IMR-90 (cell line): ENCODE measurements at regions not wholly inside any gene's neighbourhood (a gene's known extent, or its start where the extent isn't known, plus 50 kb on each side); places are given as distances from the start of the nearest gene placed in this dataset.

Experiments
- ATAC-seq: fragments of 200-7000 bp; cut with Tn5 transposase; 2 replicates; pipeline ENCODE4 v1.9.1; 2020; ENCODE audit warnings: low read depth, mild to moderate bottlenecking, moderate library complexity
- BruUV-seq: library from RNA; stranded (reverse); fragments of 400-500 nt; replicated peaks from 2 replicates; lab custom pipeline; 2021; lab: Mats Ljungman, UMichigan
- CTCF ChIA-PET: fragments of 300-600 bp; formaldehyde crosslinking; extraction: SDS; loops from one replicate; lab custom pipeline; 2021; ENCODE audit warnings: antibody characterized with exemption; lab: Yijun Ruan, JAX
- POLR2A ChIA-PET: fragments of 300-600 bp; sonication (Branson Sonifier 250); formaldehyde crosslinking; loops from one replicate; lab custom pipeline; 2022; ENCODE audit warnings: antibody characterized with exemption; ENCODE audit not compliant: unreplicated experiment; lab: Charles Lee
- DNase-seq: peaks from one replicate; pipeline ENCODE4 v3.0.0; 2013
- H2AFZ ChIP-seq: replicated peaks from 2 replicates; pipeline ENCODE3; 2013; ENCODE audit warnings: low read length, mild to moderate bottlenecking; ENCODE audit not compliant: poor library complexity
- H2AK5ac ChIP-seq: 2 replicates; pipeline ENCODE4 v1.6.1; 2013; ENCODE audit warnings: low read depth, low read length, inconsistent platforms
- H2AK9ac ChIP-seq: replicated peaks from 2 replicates; pipeline ENCODE3; 2013; ENCODE audit warnings: mild to moderate bottlenecking, low read depth, low read length, moderate library complexity; ENCODE audit not compliant: poor library complexity
- H2BK120ac ChIP-seq: 2 replicates; pipeline ENCODE4 v1.6.1; 2013; ENCODE audit warnings: low read depth, low read length, inconsistent platforms
- H2BK15ac ChIP-seq: 3 replicates; pipeline ENCODE4 v1.6.1; 2013; ENCODE audit warnings: low read depth, low read length, inconsistent platforms
- H2BK20ac ChIP-seq: 2 replicates; pipeline ENCODE4 v1.6.1; 2013; ENCODE audit warnings: low read depth, mild to moderate bottlenecking, inconsistent platforms, low read length, moderate library complexity
- H2BK5ac ChIP-seq: 2 replicates; pipeline ENCODE4 v1.6.1; 2013; ENCODE audit warnings: mild to moderate bottlenecking, low read depth, low read length, inconsistent platforms; ENCODE audit not compliant: poor library complexity, severe bottlenecking
- H3K14ac ChIP-seq: replicated peaks from 2 replicates; pipeline ENCODE4 v1.6.1; 2013; ENCODE audit warnings: low read depth, low read length, inconsistent platforms
- H3K18ac ChIP-seq: 2 replicates; pipeline ENCODE4 v1.6.1; 2013; ENCODE audit warnings: low read depth, low read length, control low read depth
- H3K23ac ChIP-seq: 2 replicates; pipeline ENCODE4 v1.6.1; 2013; ENCODE audit warnings: low read depth, low read length, inconsistent platforms
- H3K27ac ChIP-seq: 2 replicates; pipeline ENCODE4 v1.5.1; 2013; ENCODE audit warnings: mild to moderate bottlenecking, control low read depth, low read length; ENCODE audit not compliant: insufficient read depth
- H3K27me3 ChIP-seq: 2 replicates; pipeline ENCODE4 v1.6.1; 2013; ENCODE audit warnings: low read length; ENCODE audit not compliant: control insufficient read depth, insufficient read depth
- H3K36me3 ChIP-seq: 2 replicates; pipeline ENCODE4 v1.6.1; 2013; ENCODE audit warnings: low read length, mixed read lengths; ENCODE audit not compliant: control insufficient read depth, insufficient read depth
- H3K4ac ChIP-seq: 2 replicates; pipeline ENCODE4 v1.6.1; 2013; ENCODE audit warnings: low read depth, low read length, inconsistent platforms
- H3K4me1 ChIP-seq: 2 replicates; pipeline ENCODE4 v1.6.1; 2013; ENCODE audit warnings: low read length, mixed read lengths; ENCODE audit not compliant: control insufficient read depth, insufficient read depth
- H3K4me2 ChIP-seq: 2 replicates; pipeline ENCODE4 v1.6.1; 2013; ENCODE audit warnings: low read depth, mild to moderate bottlenecking, control low read depth, low read length, moderate library complexity
- H3K4me3 ChIP-seq: 2 replicates; pipeline ENCODE4 v1.5.1; 2013; ENCODE audit warnings: low read depth, mild to moderate bottlenecking, control low read depth, low read length, moderate library complexity; ENCODE audit not compliant: insufficient read depth
- H3K56ac ChIP-seq: 2 replicates; pipeline ENCODE4 v1.6.1; 2013; ENCODE audit warnings: low read length, inconsistent platforms; ENCODE audit not compliant: insufficient read depth; ENCODE audit errors: extremely low read depth
- H3K79me1 ChIP-seq, 2 experiments: 2 replicates each; pipeline ENCODE4 v1.6.1; 2013; ENCODE audit warnings: low read length in 2 of 2, inconsistent platforms in 1 of 2, low read depth in 1 of 2
- H3K9ac ChIP-seq: 2 replicates; pipeline ENCODE4 v1.6.1; 2013; ENCODE audit warnings: low read depth, low read length, control low read depth
- H3K9me1 ChIP-seq: 2 replicates; pipeline ENCODE4 v1.6.1; 2013; ENCODE audit warnings: low read length, inconsistent platforms; ENCODE audit not compliant: insufficient read depth
- H3K9me3 ChIP-seq: 2 replicates; pipeline ENCODE4 v1.6.1; 2013; ENCODE audit warnings: low read length; ENCODE audit not compliant: control insufficient read depth, insufficient read depth
- H4K20me1 ChIP-seq: 2 replicates; pipeline ENCODE4 v1.6.1; 2013; ENCODE audit warnings: low read length, inconsistent platforms; ENCODE audit not compliant: insufficient read depth
- H4K5ac ChIP-seq: 2 replicates; pipeline ENCODE4 v1.6.1; 2013; ENCODE audit warnings: mild to moderate bottlenecking, low read depth, low read length, control low read depth
- H4K8ac ChIP-seq, 2 experiments: 2 replicates each; pipeline ENCODE4 v1.6.1; 2013; ENCODE audit warnings: low read depth in 2 of 2, low read length in 2 of 2, control low read depth in 1 of 2, inconsistent platforms in 1 of 2
- H4K91ac ChIP-seq: 2 replicates; pipeline ENCODE4 v1.6.1; 2013; ENCODE audit warnings: low read depth, low read length, inconsistent platforms; ENCODE audit not compliant: insufficient read depth
- BHLHE40 ChIP-seq: fragments of 150-350 bp; IDR thresholded peaks from 2 replicates; pipeline ENCODE4 v1.6.1; 2016; ENCODE audit warnings: mild to moderate bottlenecking, low read depth, low read length
- CEBPB ChIP-seq: IDR thresholded peaks from 2 replicates; pipeline ENCODE4 v1.6.1; 2012; ENCODE audit warnings: low read depth, low read length, improper control_type of control experiment
- CHD1 ChIP-seq: IDR thresholded peaks from 2 replicates; pipeline ENCODE4 v1.6.1; 2012; ENCODE audit warnings: low read depth, low read length, improper control_type of control experiment
- FOS ChIP-seq: fragments of 150-350 bp; IDR thresholded peaks from 2 replicates; pipeline ENCODE4 v1.6.1; 2016; ENCODE audit warnings: low read depth, low read length
- MAFK ChIP-seq: IDR thresholded peaks from 2 replicates; pipeline ENCODE4 v1.6.1; 2012; ENCODE audit warnings: low read depth, low read length, improper control_type of control experiment
- MAZ ChIP-seq: IDR thresholded peaks from 2 replicates; pipeline ENCODE4 v1.6.1; 2012; ENCODE audit warnings: low read depth, mild to moderate bottlenecking, low read length, improper control_type of control experiment, moderate library complexity, borderline replicate concordance
- MXI1 ChIP-seq: IDR thresholded peaks from 2 replicates; pipeline ENCODE4 v1.6.1; 2012; ENCODE audit warnings: low read depth, mild to moderate bottlenecking, low read length, moderate library complexity, borderline replicate concordance
- NFE2L2 ChIP-seq: fragments of 150-350 bp; IDR thresholded peaks from 2 replicates; pipeline ENCODE4 v1.6.1; 2016; ENCODE audit warnings: low read depth, mild to moderate bottlenecking, low read length
- POLR2A ChIP-seq: IDR thresholded peaks from 2 replicates; pipeline ENCODE4 v1.6.1; 2012; ENCODE audit warnings: mild to moderate bottlenecking, low read depth, low read length
- RAD21 ChIP-seq: IDR thresholded peaks from 2 replicates; pipeline ENCODE4 v1.6.1; 2012; ENCODE audit warnings: low read length, improper control_type of control experiment
- RCOR1 ChIP-seq: IDR thresholded peaks from 2 replicates; pipeline ENCODE4 v1.6.1; 2012; ENCODE audit warnings: mild to moderate bottlenecking, low read length, improper control_type of control experiment; ENCODE audit not compliant: insufficient replicate concordance
- RFX5 ChIP-seq: IDR thresholded peaks from 2 replicates; pipeline ENCODE4 v1.8.0; 2012; ENCODE audit warnings: low read depth, mild to moderate bottlenecking, low read length, moderate library complexity
- SMC3 ChIP-seq: fragments of 150-350 bp; IDR thresholded peaks from 2 replicates; pipeline ENCODE4 v1.6.1; 2016; ENCODE audit warnings: low read depth, mild to moderate bottlenecking, antibody characterized with exemption, low read length, moderate library complexity
- WGBS, 2 experiments: methylation state at CpG; one replicate each; pipeline versions ENCODE4 v1.1.5 to v1.1.7; 2013; ENCODE audit warnings: missing lambda C conversion rate in 2 of 2; ENCODE audit not compliant: insufficient read length in 1 of 2; ENCODE audit errors: extremely low coverage in 2 of 2; 5-methylcytosine and 5-hydroxymethylcytosine counted together
- dilution Hi-C: fragments of 300-500 bp; cut with HindIII; formaldehyde crosslinking; loops from one replicate; pipeline ENCODE4 v1.14.3; 2018; ENCODE audit warnings: low sequenced_read_pairs; ENCODE audit not compliant: unreplicated experiment
- in situ Hi-C: fragments of 300-500 bp; cut with MboI; formaldehyde crosslinking; loops from 3 replicates; pipeline ENCODE4 v1.14.3; 2019; ENCODE audit warnings: low sequenced_read_pairs, inconsistent platforms, mixed read lengths
- intact Hi-C: fragments of 100-400 bp; cut with micrococcal nuclease; formaldehyde crosslinking; loops from 2 replicates; pipeline ENCODE4 v1.10.0; 2022
- TF ChIP-seq, protein P1 (sequence below): fragments of 150-350 bp; IDR thresholded peaks from 2 replicates; pipeline ENCODE4 v1.6.1; 2017; ENCODE audit warnings: mild to moderate bottlenecking, antibody characterized with exemption, low read length, low read depth
- TF ChIP-seq, protein P2 (sequence below): conservative IDR thresholded peaks from 2 replicates; pipeline ENCODE4 v1.5.1; 2012; ENCODE audit warnings: mild to moderate bottlenecking, low read depth, low read length, improper control_type of control experiment
- TF ChIP-seq, protein P3 (sequence below): fragments of 150-350 bp; IDR thresholded peaks from 2 replicates; pipeline ENCODE4 v1.6.1; 2016; ENCODE audit warnings: low read depth, mild to moderate bottlenecking, low read length, moderate library complexity, borderline replicate concordance

DNA sequence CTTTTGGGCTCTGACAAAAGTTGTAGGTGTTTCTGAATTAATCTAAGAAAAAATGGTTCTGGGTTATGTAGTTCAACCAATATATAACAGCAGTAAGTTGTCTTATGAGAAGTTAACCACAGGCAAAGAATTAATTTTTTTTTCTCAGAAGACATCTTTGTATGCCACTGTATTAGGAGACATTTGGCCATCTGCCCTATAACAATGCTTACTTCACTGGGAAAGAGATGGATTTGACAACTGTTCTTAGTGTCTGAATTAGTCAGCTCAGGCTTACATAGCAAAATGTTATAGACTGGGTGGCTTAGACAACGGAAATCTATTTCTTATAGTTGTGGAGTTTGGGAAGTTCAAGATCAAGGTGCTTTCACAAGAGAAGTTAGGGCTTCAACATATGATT is 508.1 kb downstream of the STIM2 start:
- TF ChIP-seq RAD21 (no peak), POLR2A (no peak), CHD1 (no peak), RFX5 (no peak), MXI1 (no peak), MAZ (no peak), MAFK (no peak), CEBPB (no peak), NFE2L2 (no peak), SMC3 (no peak), RCOR1 (no peak), BHLHE40 (no peak), FOS (no peak)
- TF ChIP-seq, protein P1, sequence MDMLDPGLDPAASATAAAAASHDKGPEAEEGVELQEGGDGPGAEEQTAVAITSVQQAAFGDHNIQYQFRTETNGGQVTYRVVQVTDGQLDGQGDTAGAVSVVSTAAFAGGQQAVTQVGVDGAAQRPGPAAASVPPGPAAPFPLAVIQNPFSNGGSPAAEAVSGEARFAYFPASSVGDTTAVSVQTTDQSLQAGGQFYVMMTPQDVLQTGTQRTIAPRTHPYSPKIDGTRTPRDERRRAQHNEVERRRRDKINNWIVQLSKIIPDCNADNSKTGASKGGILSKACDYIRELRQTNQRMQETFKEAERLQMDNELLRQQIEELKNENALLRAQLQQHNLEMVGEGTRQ: no peak
- TF ChIP-seq, protein P2, sequence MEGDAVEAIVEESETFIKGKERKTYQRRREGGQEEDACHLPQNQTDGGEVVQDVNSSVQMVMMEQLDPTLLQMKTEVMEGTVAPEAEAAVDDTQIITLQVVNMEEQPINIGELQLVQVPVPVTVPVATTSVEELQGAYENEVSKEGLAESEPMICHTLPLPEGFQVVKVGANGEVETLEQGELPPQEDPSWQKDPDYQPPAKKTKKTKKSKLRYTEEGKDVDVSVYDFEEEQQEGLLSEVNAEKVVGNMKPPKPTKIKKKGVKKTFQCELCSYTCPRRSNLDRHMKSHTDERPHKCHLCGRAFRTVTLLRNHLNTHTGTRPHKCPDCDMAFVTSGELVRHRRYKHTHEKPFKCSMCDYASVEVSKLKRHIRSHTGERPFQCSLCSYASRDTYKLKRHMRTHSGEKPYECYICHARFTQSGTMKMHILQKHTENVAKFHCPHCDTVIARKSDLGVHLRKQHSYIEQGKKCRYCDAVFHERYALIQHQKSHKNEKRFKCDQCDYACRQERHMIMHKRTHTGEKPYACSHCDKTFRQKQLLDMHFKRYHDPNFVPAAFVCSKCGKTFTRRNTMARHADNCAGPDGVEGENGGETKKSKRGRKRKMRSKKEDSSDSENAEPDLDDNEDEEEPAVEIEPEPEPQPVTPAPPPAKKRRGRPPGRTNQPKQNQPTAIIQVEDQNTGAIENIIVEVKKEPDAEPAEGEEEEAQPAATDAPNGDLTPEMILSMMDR: no peak
- TF ChIP-seq, protein P3, sequence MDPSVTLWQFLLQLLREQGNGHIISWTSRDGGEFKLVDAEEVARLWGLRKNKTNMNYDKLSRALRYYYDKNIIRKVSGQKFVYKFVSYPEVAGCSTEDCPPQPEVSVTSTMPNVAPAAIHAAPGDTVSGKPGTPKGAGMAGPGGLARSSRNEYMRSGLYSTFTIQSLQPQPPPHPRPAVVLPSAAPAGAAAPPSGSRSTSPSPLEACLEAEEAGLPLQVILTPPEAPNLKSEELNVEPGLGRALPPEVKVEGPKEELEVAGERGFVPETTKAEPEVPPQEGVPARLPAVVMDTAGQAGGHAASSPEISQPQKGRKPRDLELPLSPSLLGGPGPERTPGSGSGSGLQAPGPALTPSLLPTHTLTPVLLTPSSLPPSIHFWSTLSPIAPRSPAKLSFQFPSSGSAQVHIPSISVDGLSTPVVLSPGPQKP: no peak
- H4K5ac ChIP-seq: no peak overlapping the region
- no peak overlapping the region for H3K4me2 ChIP-seq
- no peak overlapping the region for H3K27ac ChIP-seq
- CTCF ChIA-PET: no interaction called here
- H3K9me1 ChIP-seq: no peaks in the 10 kb centered on the region
- no TSS peak for BruUV-seq
- H2BK120ac ChIP-seq: no peak overlapping the region
- POLR2A ChIA-PET: no interaction called here
- no peak overlapping the region for H3K18ac ChIP-seq
- intact Hi-C loops: no loop called here
- no CpG with 5 or more reads among the region's 1 CpG for WGBS, 2 experiments
- no peak overlapping the region for H3K4me3 ChIP-seq
- no peak for ATAC-seq
- H2AFZ ChIP-seq: no peak overlapping the region
- H3K56ac ChIP-seq: no peak overlapping the region
- no peaks in the 10 kb centered on the region for H3K36me3 ChIP-seq
- dilution Hi-C loops: no loop called here
- H2BK5ac ChIP-seq: no peak overlapping the region
- no peak overlapping the region for H2BK15ac ChIP-seq
- H2AK5ac ChIP-seq: no peak overlapping the region
- no peak overlapping the region for H3K23ac ChIP-seq
- no peaks in the 10 kb centered on the region for H3K27me3 ChIP-seq
- no peaks in the 10 kb centered on the region for H3K4me1 ChIP-seq
- no peak overlapping the region for H3K4ac ChIP-seq
- H3K14ac ChIP-seq: no peak overlapping the region
- no peak overlapping the region for H4K8ac ChIP-seq
- DNase-seq: no peak
- H2AK9ac ChIP-seq: no peak overlapping the region
- H3K79me1 ChIP-seq: no peaks in the 10 kb centered on the region
- H2BK20ac ChIP-seq: no peak overlapping the region
- H3K9me3 ChIP-seq: 0 out of 2 replicates have a peak, but pooled peaks cover 2% of the 10 kb centered on the region
- H4K91ac ChIP-seq: no peak overlapping the region
- H3K9ac ChIP-seq: no peak overlapping the region
- H4K20me1 ChIP-seq: no peaks in the 10 kb centered on the region
- in situ Hi-C loops: no loop called here
